ENCODE measurements at regions not wholly inside any gene's neighbourhood (a gene's known extent, or its start where the extent isn't known, plus 50 kb on each side); places are given as distances from the start of the nearest gene placed in this dataset.

DNA sequence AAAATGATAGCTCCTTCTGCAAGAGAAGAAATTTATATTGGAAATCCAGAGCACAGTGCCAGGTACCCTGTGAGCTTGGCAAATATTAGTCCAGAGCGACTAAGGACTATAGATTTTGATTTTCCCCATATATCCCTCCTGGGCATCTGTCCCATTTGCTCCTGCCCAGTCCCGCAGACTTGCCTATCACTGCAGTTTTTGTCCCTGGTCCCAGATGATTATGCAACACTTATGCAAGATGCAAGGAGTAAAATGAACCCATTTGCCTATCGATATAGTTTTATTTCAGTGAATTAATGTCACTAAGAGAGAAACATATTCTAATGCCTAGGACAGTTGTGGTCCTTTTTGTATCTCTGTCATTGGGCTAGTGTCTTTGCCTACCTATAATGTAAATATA lies 215.9 kb upstream of the BMP4 start:
- H3K9me3 ChIP-seq: no peaks in the 10 kb centered on the region
- H3K36me3 ChIP-seq: no peaks in the 10 kb centered on the region
- TF ChIP-seq, protein P1, sequence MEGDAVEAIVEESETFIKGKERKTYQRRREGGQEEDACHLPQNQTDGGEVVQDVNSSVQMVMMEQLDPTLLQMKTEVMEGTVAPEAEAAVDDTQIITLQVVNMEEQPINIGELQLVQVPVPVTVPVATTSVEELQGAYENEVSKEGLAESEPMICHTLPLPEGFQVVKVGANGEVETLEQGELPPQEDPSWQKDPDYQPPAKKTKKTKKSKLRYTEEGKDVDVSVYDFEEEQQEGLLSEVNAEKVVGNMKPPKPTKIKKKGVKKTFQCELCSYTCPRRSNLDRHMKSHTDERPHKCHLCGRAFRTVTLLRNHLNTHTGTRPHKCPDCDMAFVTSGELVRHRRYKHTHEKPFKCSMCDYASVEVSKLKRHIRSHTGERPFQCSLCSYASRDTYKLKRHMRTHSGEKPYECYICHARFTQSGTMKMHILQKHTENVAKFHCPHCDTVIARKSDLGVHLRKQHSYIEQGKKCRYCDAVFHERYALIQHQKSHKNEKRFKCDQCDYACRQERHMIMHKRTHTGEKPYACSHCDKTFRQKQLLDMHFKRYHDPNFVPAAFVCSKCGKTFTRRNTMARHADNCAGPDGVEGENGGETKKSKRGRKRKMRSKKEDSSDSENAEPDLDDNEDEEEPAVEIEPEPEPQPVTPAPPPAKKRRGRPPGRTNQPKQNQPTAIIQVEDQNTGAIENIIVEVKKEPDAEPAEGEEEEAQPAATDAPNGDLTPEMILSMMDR (IDR thresholded peaks at IDR 0.05): no peak
- no peak overlapping the region for H3K4me3 ChIP-seq (ENCODE audit: low read depth in 1 of 2, low read length in 1 of 2)
- H3K4me1 ChIP-seq (ENCODE audit: control insufficient read depth in 1 of 2, insufficient read depth in 1 of 2, low read depth in 1 of 2, low read length in 1 of 2): no peaks in the 10 kb centered on the region
- peaks cover 11% of the 10 kb centered on the region for H3K27me3 ChIP-seq
- no peak overlapping the region for H3K27ac ChIP-seq

DNA sequence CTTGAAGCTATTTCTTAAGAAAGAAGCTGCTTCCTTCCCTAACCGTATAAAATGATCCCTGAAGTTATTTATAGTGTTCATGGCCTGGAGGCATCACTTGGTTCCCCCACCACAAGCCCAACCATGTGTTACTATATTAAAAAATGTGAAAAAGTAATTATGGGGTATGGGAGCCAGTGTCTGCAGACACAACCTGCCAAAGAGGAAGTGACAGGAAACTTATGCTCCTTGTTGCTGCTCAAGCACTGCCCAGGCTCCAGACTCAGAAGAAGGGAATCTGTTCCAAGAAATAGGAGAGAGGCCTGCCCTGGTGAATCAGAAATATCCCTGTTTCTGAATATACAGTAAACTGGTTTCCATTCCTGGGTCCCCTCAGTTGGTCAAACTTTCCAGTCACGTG lies 217.2 kb upstream of the BMP4 start:
- Histone ChIP-seq H3K27me3 (peaks cover 24% of the 10 kb centered on the region), H3K4me1 (ENCODE audit: control insufficient read depth in 1 of 2, insufficient read depth in 1 of 2, low read depth in 1 of 2, low read length in 1 of 2) (no peaks in the 10 kb centered on the region), H3K27ac (no peak overlapping the region), H3K4me3 (ENCODE audit: low read depth in 1 of 2, low read length in 1 of 2) (no peak overlapping the region), H3K36me3 (no peaks in the 10 kb centered on the region), H3K9me3 (no peaks in the 10 kb centered on the region)
- TF ChIP-seq, protein P1 (IDR thresholded peaks at IDR 0.05): no peak

DNA sequence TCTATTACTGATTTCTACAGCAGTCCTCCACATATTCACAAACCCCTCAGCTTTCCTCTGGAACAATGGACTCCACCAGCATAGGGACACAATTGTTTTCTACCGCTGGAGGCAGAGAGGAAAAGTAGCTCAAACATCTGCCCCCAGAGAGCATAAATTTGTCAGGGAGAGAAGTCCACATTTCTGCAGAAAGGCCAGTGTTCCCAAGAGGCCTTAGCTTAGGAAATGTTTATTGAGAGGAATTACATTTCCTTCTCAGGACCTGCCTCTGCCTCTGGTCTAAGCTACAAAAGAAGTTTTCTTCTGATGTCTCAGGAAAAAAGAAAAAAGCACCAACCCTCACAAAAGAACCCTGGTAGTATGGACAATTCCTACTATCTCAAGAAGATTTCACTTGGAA lies 217.8 kb upstream of the BMP4 start:
- no peaks in the 10 kb centered on the region for H3K9me3 ChIP-seq
- H3K27me3 ChIP-seq: peaks cover 30% of the 10 kb centered on the region
- H3K36me3 ChIP-seq: no peaks in the 10 kb centered on the region
- no peak overlapping the region for H3K27ac ChIP-seq
- no peaks in the 10 kb centered on the region for H3K4me1 ChIP-seq (ENCODE audit: control insufficient read depth in 1 of 2, insufficient read depth in 1 of 2, low read depth in 1 of 2, low read length in 1 of 2)
- TF ChIP-seq, protein P1 (IDR thresholded peaks at IDR 0.05): no peak
- H3K4me3 ChIP-seq (ENCODE audit: low read depth in 1 of 2, low read length in 1 of 2): no peak overlapping the region

- Histone ChIP-seq H3K4me3 (ENCODE audit: low read depth in 1 of 2, low read length in 1 of 2) (no peak overlapping the region), H3K27ac (no peak overlapping the region), H3K4me1 (ENCODE audit: control insufficient read depth in 1 of 2, insufficient read depth in 1 of 2, low read depth in 1 of 2, low read length in 1 of 2) (no peaks in the 10 kb centered on the region), H3K9me3 (no peaks in the 10 kb centered on the region), H3K36me3 (no peaks in the 10 kb centered on the region), H3K27me3 (peaks cover 38% of the 10 kb centered on the region)
- TF ChIP-seq, protein P1 (IDR thresholded peaks at IDR 0.05): peak; percentile 26
Measured at GRCh38 chr14:54175298-54175942, 218.8 kb upstream of the BMP4 start.

GRCh38 chr14:54177019-54177418 lies 219.8 kb upstream of the CDKN3 start:
- no peaks in the 10 kb centered on the region for H3K9me3 ChIP-seq
- TF ChIP-seq, protein P1 (IDR thresholded peaks at IDR 0.05): no peak
- H3K36me3 ChIP-seq: no peaks in the 10 kb centered on the region
- no peak overlapping the region for H3K4me3 ChIP-seq (ENCODE audit: low read depth in 1 of 2, low read length in 1 of 2)
- H3K27me3 ChIP-seq: peaks cover 46% of the 10 kb centered on the region
- H3K27ac ChIP-seq: no peak overlapping the region
- no peaks in the 10 kb centered on the region for H3K4me1 ChIP-seq (ENCODE audit: control insufficient read depth in 1 of 2, insufficient read depth in 1 of 2, low read depth in 1 of 2, low read length in 1 of 2)
